ENCODE measurements at regions not wholly inside any gene's neighbourhood (a gene's known extent, or its start where the extent isn't known, plus 50 kb on each side); places are given as distances from the start of the nearest gene placed in this dataset.

GRCh38 chr13:94878602-94879165 lies 166.3 kb upstream of the SOX21 start:
- 93% methylated on average over 3 of the region's 7 CpGs for WGBS (ENCODE audit: insufficient coverage)
- peaks cover 0 to 3% (median 1%) of the 10 kb centered on the region in 7 donors for H3K9me3 Mint-ChIP-seq

GRCh38 chr13:94864474-94864873 lies 152.1 kb upstream of the SOX21 start:
- Histone ChIP-seq H3K79me2 (ENCODE audit: insufficient read depth, low read length) (no peaks in the 10 kb centered on the region), H3K4me1 (ENCODE audit: control insufficient read depth in 1 of 2, insufficient read depth in 2 of 2, low read length in 2 of 2) (peaks cover 12 to 18% of the 10 kb centered on the region in 2 donors), H3K9me3 (replicated peaks in 1 of 2; ENCODE audit: control insufficient read depth in 1 of 2, insufficient read depth in 1 of 2, low read length in 2 of 2) (no peaks in the 10 kb centered on the region), H2AFZ (ENCODE audit: insufficient read depth, low read depth, low read length, poor library complexity, severe bottlenecking) (no peak overlapping the region), H3K4me3 (replicated peaks in 1 of 3; ENCODE audit: low read depth in 2 of 3, low read length in 3 of 3) (no peak overlapping the region), H3K4me2 (replicated peaks; ENCODE audit: extremely low read depth, low read length, poor library complexity, severe bottlenecking) (no peak overlapping the region), H3K9ac (ENCODE audit: insufficient read depth, low read length, poor library complexity, severe bottlenecking) (no peak overlapping the region), H3K36me3 (replicated peaks in 1 of 2; ENCODE audit: control insufficient read depth in 1 of 2, insufficient read depth in 2 of 2, low read length in 2 of 2) (no peaks in the 10 kb centered on the region), H3K27me3 (ENCODE audit: control insufficient read depth in 2 of 2, insufficient read depth in 2 of 2, low read length in 2 of 2) (no peaks in the 10 kb centered on the region), H3K27ac (ENCODE audit: low read depth in 1 of 2, low read length in 2 of 2) (no peak overlapping the region), H4K20me1 (ENCODE audit: insufficient read depth, low read length) (no peaks in the 10 kb centered on the region)
- no CpG with 5 or more reads among the region's 6 CpGs for WGBS (ENCODE audit: insufficient coverage)
- intact Hi-C loops (cut with micrococcal nuclease), result no loop called here
- H3K9me3 Mint-ChIP-seq, result peaks cover 0 to 5% (median 0%) of the 10 kb centered on the region in 7 donors
- H3K36me3 Mint-ChIP-seq, result no peaks in the 10 kb centered on the region
- TF ChIP-seq CTCF (IDR thresholded peaks at IDR 0.05), result no peak
- no peak overlapping the region for H3K4me3 Mint-ChIP-seq
- peaks cover 1 to 3% (median 1%) of the 10 kb centered on the region in 3 donors for H3K27me3 Mint-ChIP-seq (ENCODE audit: low read depth in 3 of 3)
- peaks cover 25% of the 10 kb centered on the region for H3K4me1 Mint-ChIP-seq
- no peak overlapping the region for H3K27ac Mint-ChIP-seq
- no peak for DNase-seq

More at GRCh38 chr13:94878602-94879165, 166.3 kb upstream of the SOX21 start:
- Histone ChIP-seq H2AFZ (ENCODE audit: insufficient read depth, low read depth, low read length, poor library complexity, severe bottlenecking) (no peak overlapping the region), H3K4me2 (replicated peaks; ENCODE audit: extremely low read depth, low read length, poor library complexity, severe bottlenecking) (no peak overlapping the region), H3K9me3 (replicated peaks in 1 of 2; ENCODE audit: control insufficient read depth in 1 of 2, insufficient read depth in 1 of 2, low read length in 2 of 2) (no peaks in the 10 kb centered on the region), H3K27me3 (ENCODE audit: control insufficient read depth in 2 of 2, insufficient read depth in 2 of 2, low read length in 2 of 2) (no peaks in the 10 kb centered on the region), H3K79me2 (ENCODE audit: insufficient read depth, low read length) (no peaks in the 10 kb centered on the region), H3K9ac (ENCODE audit: insufficient read depth, low read length, poor library complexity, severe bottlenecking) (no peak overlapping the region), H3K4me3 (replicated peaks in 1 of 3; ENCODE audit: low read depth in 2 of 3, low read length in 3 of 3) (no peak overlapping the region), H3K4me1 (ENCODE audit: control insufficient read depth in 1 of 2, insufficient read depth in 2 of 2, low read length in 2 of 2) (no peaks in the 10 kb centered on the region), H3K27ac (ENCODE audit: low read depth in 1 of 2, low read length in 2 of 2) (no peak overlapping the region), H4K20me1 (ENCODE audit: insufficient read depth, low read length) (no peaks in the 10 kb centered on the region), H3K36me3 (replicated peaks in 1 of 2; ENCODE audit: control insufficient read depth in 1 of 2, insufficient read depth in 2 of 2, low read length in 2 of 2) (no peaks in the 10 kb centered on the region)
- H3K27ac Mint-ChIP-seq, result no peak overlapping the region
- peaks cover 0 to 2% (median 2%) of the 10 kb centered on the region in 3 donors for H3K27me3 Mint-ChIP-seq (ENCODE audit: low read depth in 3 of 3)
- H3K4me1 Mint-ChIP-seq, result no peaks in the 10 kb centered on the region
- no peaks in the 10 kb centered on the region for H3K36me3 Mint-ChIP-seq
- intact Hi-C loops (cut with micrococcal nuclease), result no loop called here
- no peak for TF ChIP-seq CTCF (IDR thresholded peaks at IDR 0.05)
- no peak for DNase-seq
- H3K4me3 Mint-ChIP-seq, result no peak overlapping the region

Data from CD14-positive monocyte (primary cell).